Smooth muscle cell (in vitro differentiated cells): ENCODE measurements at regions not wholly inside any gene's neighbourhood (a gene's known extent, or its start where the extent isn't known, plus 50 kb on each side); places are given as distances from the start of the nearest gene placed in this dataset.

Source experiments
- DNase-seq: peaks from one replicate; lab custom pipeline; 2025; ENCODE audit not compliant: unreplicated experiment; lab: John Stamatoyannopoulos, UW
- H2AFZ ChIP-seq: fragments of 200-600 bp; sonication (generic); 2 replicates; pipeline ENCODE4 v1.6.0; 2016; ENCODE audit warnings: antibody characterized with exemption, low read depth, mild to moderate bottlenecking
- H3F3A ChIP-seq: fragments of 200-600 bp; sonication (generic); 2 replicates; pipeline ENCODE4 v1.6.0; 2017; ENCODE audit warnings: antibody characterized with exemption, low read depth
- H3K27ac ChIP-seq: fragments of 200-600 bp; sonication (generic); 2 replicates; pipeline ENCODE4 v1.5.1; 2016; ENCODE audit warnings: low read depth, mild to moderate bottlenecking
- H3K27me3 ChIP-seq: fragments of 200-600 bp; sonication (generic); 2 replicates; pipeline ENCODE4 v1.6.1; 2016; ENCODE audit warnings: low read depth, mild to moderate bottlenecking
- H3K36me3 ChIP-seq: fragments of 200-600 bp; sonication (generic); 2 replicates; pipeline ENCODE4 v1.5.1; 2016; ENCODE audit warnings: low read depth
- H3K4me1 ChIP-seq: fragments of 200-600 bp; sonication (generic); 2 replicates; pipeline ENCODE4 v1.5.1; 2016; ENCODE audit warnings: low read depth
- H3K4me2 ChIP-seq: fragments of 200-600 bp; sonication (generic); 2 replicates; pipeline ENCODE4 v1.6.0; 2016; ENCODE audit warnings: mild to moderate bottlenecking
- H3K4me3 ChIP-seq: fragments of 200-600 bp; sonication (generic); 2 replicates; pipeline ENCODE4 v1.5.1; 2016; ENCODE audit warnings: mild to moderate bottlenecking
- H3K79me2 ChIP-seq: fragments of 200-600 bp; sonication (generic); 2 replicates; pipeline ENCODE4 v1.6.0; 2016; ENCODE audit warnings: low read depth, mild to moderate bottlenecking
- H3K9ac ChIP-seq: fragments of 200-600 bp; sonication (generic); 2 replicates; pipeline ENCODE4 v1.6.0; 2016; ENCODE audit warnings: low read depth
- H3K9me3 ChIP-seq: fragments of 200-600 bp; sonication (generic); replicated peaks from 2 replicates; pipeline ENCODE4 v1.5.1; 2016; ENCODE audit warnings: low read depth
- H4K20me1 ChIP-seq: fragments of 200-600 bp; sonication (generic); 2 replicates; pipeline ENCODE4 v1.6.0; 2016; ENCODE audit warnings: low read depth
- CTCF ChIP-seq: fragments of 200-600 bp; sonication (generic); IDR thresholded peaks from 2 replicates; pipeline ENCODE4 v1.5.1; 2017; ENCODE audit warnings: borderline replicate concordance, mild to moderate bottlenecking, antibody characterized with exemption; ENCODE audit not compliant: insufficient read depth, poor library complexity, severe bottlenecking
- WGBS: methylation state at CpG from one replicate; pipeline ENCODE4 v1.1.7; 2016; ENCODE audit warnings: low lambda C conversion rate; 5-methylcytosine and 5-hydroxymethylcytosine counted together

DNA sequence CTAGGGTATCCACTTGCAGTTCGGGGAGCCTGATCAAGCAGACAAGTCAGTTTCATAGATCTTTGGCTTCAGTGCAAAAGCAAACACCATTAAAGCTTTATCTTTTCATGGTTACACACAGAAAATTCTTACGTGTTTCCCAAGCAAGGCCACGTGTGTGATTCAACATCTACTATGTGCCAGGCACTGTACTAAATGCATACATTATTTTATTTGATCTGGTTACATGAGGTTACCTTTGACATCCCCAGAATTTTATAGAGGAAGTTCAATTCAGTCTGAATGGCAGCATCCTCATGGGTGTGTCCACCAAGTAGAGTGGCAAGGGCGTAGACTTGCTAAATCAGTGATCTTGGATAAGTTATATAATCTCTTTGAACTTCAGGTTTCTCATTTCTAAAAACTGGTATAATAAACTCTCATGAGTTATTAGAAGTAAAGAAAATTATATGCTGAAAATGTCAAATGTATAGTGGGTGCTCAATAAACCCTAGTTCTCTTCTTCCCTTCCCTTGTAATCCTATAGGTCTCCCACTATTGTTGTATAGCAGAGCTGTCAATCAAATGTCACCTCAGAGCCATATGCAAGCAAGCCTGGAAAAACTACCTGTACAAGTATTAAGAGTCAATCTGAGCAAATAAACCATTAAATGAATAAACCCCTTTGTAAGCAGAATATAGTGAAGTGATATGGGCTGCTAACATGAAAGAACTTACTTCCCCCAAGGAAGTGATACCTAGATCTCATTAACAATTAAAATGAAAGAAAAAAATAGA lies 50.3 kb upstream of the TMX1 start:
- Histone ChIP-seq H4K20me1 (no peaks in the 10 kb centered on the region), H3K79me2 (no peaks in the 10 kb centered on the region), H3K9ac (no peak overlapping the region), H3K4me1 (no peaks in the 10 kb centered on the region), H3K27ac (no peak overlapping the region), H3K4me2 (no peak overlapping the region), H3F3A (no peaks in the 10 kb centered on the region), H3K9me3 (no peaks in the 10 kb centered on the region), H2AFZ (no peak overlapping the region), H3K4me3 (no peak overlapping the region), H3K27me3 (no peaks in the 10 kb centered on the region), H3K36me3 (no peaks in the 10 kb centered on the region)
- WGBS: 95% methylated on average over 4 of the region's 4 CpGs
- TF ChIP-seq CTCF: no peak
- DNase-seq: no peak
